Umbilical cord (tissue), 1 donor: ENCODE measurements at regions not wholly inside any gene's neighbourhood (a gene's known extent, or its start where the extent isn't known, plus 50 kb on each side); places are given as distances from the start of the nearest gene placed in this dataset.
"Not testable (repeated sequence)": the region's sequence is repeated elsewhere in the genome, so short reads cannot be mapped to it uniquely, and the experiment has no call there.

Experiments
- DNase-seq: peaks from one replicate; pipeline ENCODE4 v3.0.0-alpha.2; 2015; ENCODE audit warnings: low spot score

DNA sequence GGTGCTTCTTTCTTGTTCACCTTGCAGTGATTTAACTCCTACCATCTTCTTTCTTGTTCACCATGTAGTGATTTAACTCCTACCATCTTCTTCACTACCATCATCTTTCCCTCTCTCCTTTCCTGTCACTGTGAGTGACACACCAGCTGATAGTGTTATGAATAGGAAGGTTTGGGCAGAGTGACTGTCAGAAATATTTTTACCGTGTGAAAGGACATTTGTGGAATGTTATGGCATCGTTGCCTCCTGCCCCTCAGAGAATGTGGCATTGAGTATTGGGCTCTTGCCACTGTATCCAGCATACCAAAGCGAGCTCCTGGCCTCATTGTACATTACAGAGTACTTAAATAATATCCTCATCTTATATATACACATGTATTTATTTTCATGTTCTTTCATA lies 90.8 kb upstream of the AMOT start:
- DNase-seq: no peak

DNA sequence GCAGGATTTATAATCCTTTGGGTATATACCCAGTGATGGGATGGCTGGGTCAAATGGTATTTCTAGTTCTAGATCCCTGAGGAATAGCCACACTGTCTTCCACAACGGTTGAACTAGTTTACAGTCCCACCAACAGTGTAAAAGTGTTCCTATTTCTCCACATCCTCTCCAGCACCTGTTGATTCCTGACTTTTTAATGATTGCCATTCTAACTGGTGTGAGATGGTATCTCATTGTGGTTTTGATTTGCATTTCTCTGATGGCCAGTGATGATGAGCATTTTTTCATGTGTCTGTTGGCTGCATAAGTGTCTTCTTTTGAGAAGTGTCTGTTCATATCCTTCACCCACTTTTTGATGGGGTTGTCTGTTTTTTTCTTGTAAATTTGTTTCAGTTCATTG lies 82.8 kb upstream of the AMOT start:
- not testable (repeated sequence) for DNase-seq

DNA sequence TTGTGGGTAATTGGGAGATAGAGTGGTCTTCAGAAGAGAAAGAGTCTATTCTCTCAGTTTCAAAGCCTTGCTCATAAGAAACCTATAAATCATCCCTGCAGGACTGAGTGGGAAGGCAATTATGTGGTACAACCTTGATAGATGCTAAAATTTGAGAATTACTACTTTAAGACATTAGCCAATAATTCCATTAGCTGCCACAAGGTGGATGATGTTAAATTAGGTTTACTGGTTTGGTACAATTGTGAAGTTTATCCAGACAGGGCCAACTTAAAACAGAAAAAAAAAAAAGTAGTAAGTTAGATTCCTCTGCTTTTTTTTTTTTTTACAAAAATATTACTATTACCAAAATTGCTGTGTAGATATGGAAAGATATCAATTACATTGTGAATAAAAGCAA lies 73.2 kb upstream of the AMOT start:
- DNase-seq: no peak

DNA sequence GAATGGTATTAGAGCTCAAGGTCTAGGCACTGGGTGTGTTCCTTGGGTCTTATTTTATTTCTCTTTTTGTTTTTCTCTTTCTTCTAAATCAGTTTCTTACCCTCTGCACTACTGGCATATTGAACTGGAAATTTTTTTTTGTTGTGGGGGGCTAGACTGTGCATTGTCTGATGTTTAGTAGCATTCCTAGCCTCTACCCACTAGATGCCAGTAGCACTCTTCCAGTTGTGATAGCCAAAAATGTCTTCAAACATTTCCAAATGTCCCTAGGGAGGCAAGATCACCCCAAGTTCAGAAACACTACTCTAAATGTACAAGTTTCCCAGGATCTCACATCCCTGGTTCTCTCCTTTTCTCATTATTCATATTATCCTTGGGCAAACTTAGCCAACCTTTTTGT lies 69.8 kb upstream of the AMOT start:
- no peak for DNase-seq

DNA sequence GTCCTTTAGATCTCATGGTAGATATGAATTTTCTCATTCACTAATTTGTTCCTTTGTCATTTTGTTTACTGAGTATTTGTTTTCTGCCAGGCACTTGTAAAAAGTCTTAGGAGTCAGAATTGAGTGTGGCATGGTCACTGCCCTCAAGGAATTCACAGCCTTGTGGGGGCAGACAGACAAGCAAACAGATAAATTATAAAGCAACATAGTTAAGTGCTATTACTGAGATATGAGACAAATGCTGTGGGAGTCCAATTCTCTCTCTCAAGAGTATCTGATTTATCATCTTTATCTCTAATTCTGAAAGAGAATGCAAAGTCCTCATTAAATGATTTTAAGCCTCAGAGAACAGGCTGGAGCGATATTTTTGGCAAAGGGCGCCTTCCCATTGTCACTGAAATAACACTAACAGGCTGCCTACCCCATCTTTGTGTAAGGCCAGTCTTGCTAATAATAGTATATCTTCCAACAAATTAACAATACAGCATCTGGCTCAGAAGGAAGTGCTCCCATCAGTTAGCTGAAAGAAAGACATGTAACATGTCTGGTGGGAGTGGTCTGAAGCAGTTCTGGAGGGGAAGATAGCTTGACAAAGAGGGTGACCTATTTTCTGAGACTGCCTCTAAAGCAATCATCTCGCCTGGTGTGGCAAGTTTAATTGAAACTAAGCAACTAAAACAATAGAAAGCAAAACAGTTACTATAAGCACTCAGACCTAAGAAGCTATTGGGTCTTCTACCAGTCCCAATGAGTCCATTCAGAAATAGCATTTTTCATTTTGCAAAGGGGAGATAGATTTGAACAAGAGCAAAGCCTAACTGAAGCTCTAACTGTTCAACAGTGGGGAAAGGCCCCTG lies 61.5 kb upstream of the AMOT start:
- no peak for DNase-seq

DNA sequence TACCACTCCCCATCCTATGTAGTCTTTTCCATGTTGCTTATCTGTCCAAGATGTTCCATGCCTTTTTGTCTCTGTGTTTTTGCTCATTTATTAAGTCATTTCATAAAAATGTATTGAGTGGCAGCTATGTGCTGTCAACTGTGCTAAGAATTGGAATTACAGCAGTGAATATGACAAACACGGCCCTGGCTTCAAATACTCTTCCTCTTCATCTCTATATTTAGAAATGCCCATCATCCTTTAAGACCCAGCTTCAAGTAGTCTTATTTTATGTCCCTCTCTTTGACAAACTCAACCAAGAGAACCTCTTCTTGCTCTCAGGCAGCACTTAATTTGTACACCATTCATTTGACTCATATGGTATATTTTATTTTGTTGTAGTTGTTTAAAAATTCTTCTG lies 55.4 kb upstream of the AMOT start:
- DNase-seq: no peak
